ENCODE measurements at regions not wholly inside any gene's neighbourhood (a gene's known extent, or its start where the extent isn't known, plus 50 kb on each side); places are given as distances from the start of the nearest gene placed in this dataset.
"Not testable (repeated sequence)": the region's sequence is repeated elsewhere in the genome, so short reads cannot be mapped to it uniquely, and the experiment has no call there.

GRCh38 chrY:3491423-3491822 is 87.4 kb upstream of the TGIF2LY start:
- DNase-seq (ENCODE audit: low read depth), result not testable (repeated sequence)

DNA sequence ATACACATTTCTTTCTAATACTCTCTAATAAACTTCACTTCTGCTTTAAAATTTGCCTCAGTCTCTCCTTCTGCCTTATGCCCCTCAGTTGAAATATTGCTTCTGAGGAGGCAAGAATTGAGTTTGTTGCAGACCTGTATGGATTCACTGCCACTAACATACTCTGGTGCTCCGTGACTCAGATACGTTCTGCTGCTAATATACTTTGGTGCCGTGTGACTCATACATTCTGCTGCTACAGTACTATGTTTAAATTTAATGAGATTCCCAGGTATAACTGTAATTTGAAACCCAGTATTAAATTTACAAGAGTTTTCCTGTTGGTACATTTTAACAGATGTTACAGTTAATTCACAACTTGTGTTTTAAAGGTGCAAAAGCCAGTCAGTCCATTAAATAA is 84.3 kb upstream of the TGIF2LY start:
- not testable (repeated sequence) for DNase-seq (ENCODE audit: low read depth)

GRCh38 chrY:3527040-3527439 is 51.8 kb upstream of the TGIF2LY start:
- DNase-seq (ENCODE audit: low read depth), result peak; percentile 0

Measured in ELR (cell line).